ENCODE measurements at regions not wholly inside any gene's neighbourhood (a gene's known extent, or its start where the extent isn't known, plus 50 kb on each side); places are given as distances from the start of the nearest gene placed in this dataset.

DNA sequence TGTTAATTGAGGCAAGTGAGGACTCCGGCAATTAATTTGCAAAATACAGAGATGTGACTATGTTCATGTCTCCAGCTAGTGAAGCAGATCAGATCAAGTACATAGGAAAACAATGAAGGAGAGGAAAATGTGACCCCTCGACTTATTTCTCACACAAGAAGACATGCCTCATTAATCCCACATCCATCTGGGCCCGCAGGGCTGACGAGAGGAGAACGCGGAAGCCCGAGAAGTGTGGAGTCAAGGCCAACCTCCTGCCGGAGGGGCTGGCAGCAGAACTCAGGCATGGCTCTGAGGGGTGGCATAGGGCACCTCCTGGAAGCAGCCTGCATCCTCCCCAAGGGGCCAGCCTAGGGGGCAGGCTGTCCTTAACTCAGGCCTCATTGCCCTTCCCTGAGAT is 54.4 kb downstream of the ZNF503 start:
- no peak overlapping the region for H3K4me3 ChIP-seq
- no peaks in the 10 kb centered on the region for H3K36me3 ChIP-seq (replicated peaks)
- no peak for DNase-seq (ENCODE audit: low spot score in 2 of 2)
- H3K27me3 ChIP-seq (ENCODE audit: low read depth) = no peaks in the 10 kb centered on the region
- in situ Hi-C loops (cut with MboI; ENCODE audit: low sequenced_read_pairs) = no loop called here
- H3K9me3 ChIP-seq = no peaks in the 10 kb centered on the region
- H3K4me1 ChIP-seq = no peaks in the 10 kb centered on the region

DNA sequence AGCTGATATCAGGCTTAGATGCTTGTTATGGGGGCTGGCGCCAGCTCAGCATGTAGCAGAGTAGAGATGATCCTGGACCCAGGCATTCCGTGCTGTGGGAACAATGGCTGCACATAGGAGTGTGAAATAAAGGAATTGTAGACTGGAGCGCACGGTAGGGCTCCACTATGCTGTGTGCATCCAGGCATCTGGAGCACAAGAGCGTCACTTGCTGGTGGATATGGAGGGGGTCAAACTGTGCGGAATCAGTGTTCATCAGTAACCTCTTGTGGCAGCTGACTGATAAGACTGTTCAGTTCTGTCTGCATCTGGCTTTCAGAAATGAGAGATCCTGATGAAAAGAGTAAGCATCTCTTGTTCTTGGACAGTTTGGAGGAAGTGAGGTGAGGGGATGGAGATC is 55.8 kb downstream of the ZNF503 start:
- no peak for DNase-seq (ENCODE audit: low spot score in 2 of 2)
- in situ Hi-C loops (cut with MboI; ENCODE audit: low sequenced_read_pairs) = no loop called here
- Histone ChIP-seq H3K27me3 (ENCODE audit: low read depth) (no peaks in the 10 kb centered on the region; the same call in 1 of the 2 replicates), H3K4me1 (no peaks in the 10 kb centered on the region), H3K4me3 (no peak overlapping the region), H3K36me3 (replicated peaks) (no peaks in the 10 kb centered on the region), H3K9me3 (no peaks in the 10 kb centered on the region)

DNA sequence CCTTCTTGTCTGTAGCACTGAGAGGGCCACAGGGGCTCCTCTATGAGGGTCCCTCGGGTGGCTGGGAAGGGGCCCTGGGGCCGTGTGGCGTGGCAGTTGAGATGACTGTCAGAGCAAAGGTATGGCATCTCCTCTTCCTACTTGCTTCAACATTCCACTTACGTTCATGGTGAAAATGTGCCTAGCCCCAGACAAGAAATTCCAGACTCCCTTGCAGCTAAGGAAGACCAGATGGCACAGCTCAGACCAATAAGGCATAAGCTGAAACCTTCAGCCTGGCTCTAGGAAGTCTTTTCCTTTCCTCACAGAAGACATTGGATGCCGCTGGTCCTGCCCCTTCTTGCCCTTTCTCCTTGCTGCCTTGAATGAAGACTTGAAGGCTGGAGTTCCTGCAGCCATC is 57.4 kb downstream of the ZNF503 start:
- in situ Hi-C loops (cut with MboI; ENCODE audit: low sequenced_read_pairs) = no loop called here
- DNase-seq (ENCODE audit: low spot score in 2 of 2) = no peak
- Histone ChIP-seq H3K36me3 (replicated peaks) (no peaks in the 10 kb centered on the region), H3K27me3 (ENCODE audit: low read depth) (no peaks in the 10 kb centered on the region; the same call in 1 of the 2 replicates), H3K9me3 (no peaks in the 10 kb centered on the region), H3K4me3 (no peak overlapping the region), H3K4me1 (no peaks in the 10 kb centered on the region)

DNA sequence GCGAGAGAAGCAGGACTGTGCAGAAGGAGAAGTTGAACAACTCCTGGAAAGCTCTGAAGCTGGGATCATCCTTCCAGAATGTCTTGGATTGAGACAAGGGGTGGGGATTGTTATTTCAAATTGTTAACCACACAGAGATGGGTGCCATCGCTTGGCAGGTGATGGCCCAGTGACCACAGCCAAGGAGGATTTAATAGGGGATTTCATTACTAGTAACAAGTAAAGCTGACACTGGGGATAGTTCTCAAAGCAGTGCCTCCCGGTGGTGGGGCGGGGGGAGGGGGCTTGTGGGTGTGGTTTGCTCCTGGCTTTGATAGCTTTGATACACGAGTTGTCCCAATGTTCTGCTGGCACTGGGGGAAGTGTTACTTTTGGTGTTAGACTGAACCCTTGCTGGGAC is 59.2 kb downstream of the ZNF503 start:
- Histone ChIP-seq H3K4me3 (no peak overlapping the region), H3K4me1 (no peaks in the 10 kb centered on the region), H3K27me3 (ENCODE audit: low read depth) (no peaks in the 10 kb centered on the region; the same call in 1 of the 2 replicates), H3K36me3 (replicated peaks) (no peaks in the 10 kb centered on the region), H3K9me3 (no peaks in the 10 kb centered on the region)
- no peak for DNase-seq (ENCODE audit: low spot score in 2 of 2)
- in situ Hi-C loops (cut with MboI; ENCODE audit: low sequenced_read_pairs) = no loop called here

DNA sequence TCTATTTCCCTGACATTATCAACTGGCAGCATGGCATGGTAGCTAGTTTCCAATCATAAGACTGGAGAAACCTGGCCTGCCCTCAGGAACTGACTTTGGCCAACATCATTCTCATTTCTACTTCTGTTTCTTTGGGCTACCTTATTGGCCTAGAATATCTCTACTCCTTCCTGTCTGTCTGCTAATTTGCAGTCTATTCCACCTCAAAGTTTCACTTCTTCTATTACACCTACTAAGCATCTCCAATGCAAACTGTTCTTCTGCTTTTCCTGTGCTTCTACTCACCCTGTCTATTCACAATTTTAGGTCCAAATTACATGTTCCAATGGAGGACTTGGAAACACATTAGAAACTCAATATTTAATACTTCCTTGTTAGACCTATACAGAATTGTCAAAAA is 65.6 kb downstream of the ZNF503 start:
- in situ Hi-C loops (cut with MboI; ENCODE audit: low sequenced_read_pairs) = no loop called here
- no peaks in the 10 kb centered on the region for H3K4me1 ChIP-seq
- no peaks in the 10 kb centered on the region; the same call in 1 of the 2 replicates for H3K27me3 ChIP-seq (ENCODE audit: low read depth)
- H3K4me3 ChIP-seq = no peak overlapping the region
- no peaks in the 10 kb centered on the region for H3K36me3 ChIP-seq (replicated peaks)
- no peak for DNase-seq (ENCODE audit: low spot score in 2 of 2)
- H3K9me3 ChIP-seq = no peaks in the 10 kb centered on the region

DNA sequence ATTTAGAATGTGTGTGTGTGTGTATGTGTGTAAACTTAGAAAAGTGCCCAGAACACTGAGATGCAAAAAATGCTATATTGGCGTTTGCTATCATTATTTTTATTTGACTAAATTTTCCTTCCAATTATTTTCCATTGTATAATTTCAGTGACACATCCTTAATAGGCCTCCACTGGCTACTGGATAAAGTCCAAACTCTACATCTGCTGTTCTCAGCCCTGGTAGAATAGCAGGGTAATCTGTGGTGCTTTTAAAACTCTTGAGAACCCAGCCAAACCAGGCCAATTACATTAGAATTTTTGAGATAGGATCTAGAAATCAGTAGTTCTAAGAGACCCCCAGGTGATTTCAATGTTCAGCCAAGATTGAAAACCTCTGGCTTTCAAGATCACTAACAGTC is 66.4 kb downstream of the ZNF503 start:
- in situ Hi-C loops (cut with MboI; ENCODE audit: low sequenced_read_pairs) = no loop called here
- no peak for DNase-seq (ENCODE audit: low spot score in 2 of 2)
- Histone ChIP-seq H3K4me3 (no peak overlapping the region), H3K27me3 (ENCODE audit: low read depth) (0 out of 2 replicates have a peak, but pooled peaks cover 3% of the 10 kb centered on the region), H3K4me1 (no peaks in the 10 kb centered on the region), H3K36me3 (replicated peaks) (no peaks in the 10 kb centered on the region), H3K9me3 (no peaks in the 10 kb centered on the region)

DNA sequence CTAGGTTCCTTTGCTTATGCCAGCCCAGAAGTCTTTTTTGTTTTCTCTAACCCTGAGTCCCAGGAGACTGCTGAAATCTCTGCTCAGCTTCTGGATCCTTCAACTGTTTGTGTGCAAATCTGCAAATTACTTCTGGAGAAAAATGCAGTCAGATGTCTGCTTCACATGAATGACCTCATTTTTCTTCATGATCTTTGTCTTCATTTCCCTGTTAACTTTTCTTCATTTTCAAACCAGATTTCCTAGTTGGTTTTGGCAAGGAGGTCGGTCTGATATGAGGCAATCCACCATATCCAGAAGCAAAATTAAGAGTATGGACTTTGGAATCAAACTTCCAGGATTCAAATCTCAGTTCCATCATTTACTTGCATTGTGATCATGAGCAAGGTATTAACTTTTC is 66.8 kb downstream of the ZNF503 start:
- H3K9me3 ChIP-seq = no peaks in the 10 kb centered on the region
- no peaks in the 10 kb centered on the region for H3K4me1 ChIP-seq
- 0 out of 2 replicates have a peak, but pooled peaks cover 3% of the 10 kb centered on the region for H3K27me3 ChIP-seq (ENCODE audit: low read depth)
- in situ Hi-C loops (cut with MboI; ENCODE audit: low sequenced_read_pairs) = no loop called here
- no peak for DNase-seq (ENCODE audit: low spot score in 2 of 2)
- no peaks in the 10 kb centered on the region for H3K36me3 ChIP-seq (replicated peaks)
- H3K4me3 ChIP-seq = no peak overlapping the region

DNA sequence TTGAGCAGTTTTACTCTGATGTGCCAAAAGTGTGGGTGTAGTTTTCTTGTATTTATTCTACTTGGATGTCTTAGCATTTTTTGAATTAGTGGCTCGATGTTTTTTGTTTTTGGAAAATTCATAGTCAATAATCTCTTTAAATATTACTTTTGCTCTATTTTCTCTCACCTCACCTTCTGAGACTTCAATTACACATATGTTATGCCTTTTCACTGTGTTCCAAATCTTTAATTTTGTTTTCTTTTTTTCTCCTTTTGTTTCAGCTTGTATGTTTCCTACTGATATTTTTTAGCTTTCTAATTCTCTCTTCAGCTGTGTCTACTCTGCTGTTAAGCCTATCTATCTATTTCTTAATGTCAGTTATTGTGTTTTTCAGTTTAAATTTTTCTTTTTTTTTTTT is 69.5 kb downstream of the ZNF503 start:
- Histone ChIP-seq H3K4me3 (no peak overlapping the region), H3K9me3 (no peaks in the 10 kb centered on the region), H3K36me3 (replicated peaks) (no peaks in the 10 kb centered on the region), H3K27me3 (ENCODE audit: low read depth) (peaks cover 8% of the 10 kb centered on the region; the same call in 1 of the 2 replicates), H3K4me1 (no peaks in the 10 kb centered on the region)
- in situ Hi-C loops (cut with MboI; ENCODE audit: low sequenced_read_pairs) = no loop called here
- DNase-seq (ENCODE audit: low spot score in 2 of 2) = no peak

DNA sequence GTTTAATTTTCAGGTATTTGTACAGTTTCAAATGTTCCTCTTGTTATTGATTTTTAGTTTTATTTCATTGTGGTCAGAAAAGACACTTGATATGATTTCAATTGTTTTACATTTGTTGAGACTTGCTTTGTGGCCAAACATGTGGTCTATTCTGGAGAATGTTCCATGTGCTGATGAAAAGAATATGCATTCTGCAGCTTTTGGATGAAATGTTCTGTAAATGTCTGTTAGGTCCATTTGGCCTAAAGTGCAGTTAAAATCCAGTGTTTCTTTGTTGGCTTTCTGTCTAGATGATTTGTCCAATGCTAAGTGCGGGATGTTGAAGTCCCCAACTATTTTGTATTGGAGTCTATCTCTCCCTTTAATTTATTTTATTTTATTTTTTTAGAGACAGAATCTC is 70.5 kb downstream of the ZNF503 start:
- Histone ChIP-seq H3K36me3 (replicated peaks) (no peaks in the 10 kb centered on the region), H3K27me3 (ENCODE audit: low read depth) (peaks cover 8% of the 10 kb centered on the region; the same call in 1 of the 2 replicates), H3K4me3 (no peak overlapping the region), H3K4me1 (no peaks in the 10 kb centered on the region), H3K9me3 (no peaks in the 10 kb centered on the region)
- DNase-seq (ENCODE audit: low spot score in 2 of 2) = no peak
- in situ Hi-C loops (cut with MboI; ENCODE audit: low sequenced_read_pairs) = no loop called here

DNA sequence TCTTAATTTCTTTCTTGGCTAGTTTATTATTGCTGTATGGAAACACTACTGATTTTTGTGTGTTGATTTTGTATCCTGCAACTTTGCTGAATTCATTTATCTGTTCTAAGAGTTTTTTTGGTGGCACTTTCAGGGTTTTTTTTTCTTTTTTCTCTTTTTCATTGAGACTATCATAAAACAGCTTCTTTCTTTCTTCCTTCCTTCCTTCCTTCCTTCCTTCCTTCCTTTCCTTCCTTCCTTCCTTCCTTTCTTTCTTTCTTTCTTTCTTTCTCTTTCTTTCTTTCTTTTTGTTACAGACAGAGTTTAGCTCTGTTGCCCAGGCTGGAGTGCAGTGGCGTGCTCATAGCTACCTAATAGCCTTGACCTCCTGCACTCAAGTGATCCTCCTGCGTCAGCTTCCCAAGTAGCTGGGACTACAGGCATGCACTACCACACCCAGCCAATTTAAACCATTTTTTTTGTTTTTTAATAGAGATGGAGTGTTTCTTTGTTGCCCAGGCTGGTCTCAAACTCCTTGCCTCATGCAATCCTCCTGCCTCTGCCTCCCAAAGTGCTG is 72.3 kb downstream of the ZNF503 start:
- Histone ChIP-seq H3K4me1 (no peaks in the 10 kb centered on the region), H3K36me3 (replicated peaks) (no peaks in the 10 kb centered on the region), H3K4me3 (no peak overlapping the region), H3K9me3 (no peaks in the 10 kb centered on the region), H3K27me3 (ENCODE audit: low read depth) (peaks cover 8% of the 10 kb centered on the region; the same call in 1 of the 2 replicates)
- DNase-seq (ENCODE audit: low spot score in 2 of 2) = no peak
- in situ Hi-C loops (cut with MboI; ENCODE audit: low sequenced_read_pairs) = no loop called here

DNA sequence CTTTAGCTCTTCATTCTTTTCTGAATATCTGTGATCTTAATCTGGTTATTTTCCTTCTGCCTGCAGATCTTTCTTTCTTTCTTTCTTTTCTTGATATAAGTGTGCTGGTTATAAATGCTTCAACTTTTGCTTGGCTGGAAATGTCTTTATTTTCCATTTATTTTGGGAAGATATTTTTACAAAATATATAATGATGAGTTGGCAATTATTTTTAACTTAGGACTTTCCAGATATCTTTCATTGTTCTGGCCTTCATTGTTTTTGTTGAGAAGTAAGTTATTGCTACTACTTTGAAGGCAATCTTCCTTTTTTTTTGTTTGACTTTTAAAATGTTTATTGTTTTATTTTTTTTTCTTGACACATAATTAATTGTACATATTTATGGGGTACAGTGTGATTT is 75.3 kb downstream of the ZNF503 start:
- in situ Hi-C loops (cut with MboI; ENCODE audit: low sequenced_read_pairs) = no loop called here
- DNase-seq (ENCODE audit: low spot score in 2 of 2) = no peak
- no peaks in the 10 kb centered on the region for H3K36me3 ChIP-seq (replicated peaks)
- no peak overlapping the region for H3K4me3 ChIP-seq
- no peaks in the 10 kb centered on the region for H3K9me3 ChIP-seq
- peaks cover 8% of the 10 kb centered on the region; the same call in 1 of the 2 replicates for H3K27me3 ChIP-seq (ENCODE audit: low read depth)
- no peaks in the 10 kb centered on the region for H3K4me1 ChIP-seq

DNA sequence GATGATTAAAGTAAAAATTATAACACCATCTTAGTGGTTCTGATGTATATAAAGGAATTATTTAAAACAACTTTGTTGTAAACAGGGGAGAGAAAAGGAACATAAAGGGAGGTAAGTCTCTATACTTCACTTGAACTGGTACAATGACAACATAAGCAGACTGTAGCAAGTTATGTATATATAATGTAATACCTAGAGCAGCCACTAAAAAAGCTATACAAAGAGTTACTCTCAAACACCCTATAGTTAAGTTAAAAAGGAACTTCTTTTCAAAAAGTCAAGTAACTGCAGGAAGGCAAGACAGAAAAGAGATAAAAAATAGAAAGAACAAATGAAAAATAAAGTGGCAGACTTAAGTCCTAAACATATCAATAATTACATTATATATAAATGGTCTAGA is 82.3 kb downstream of the ZNF503 start:
- no peak overlapping the region for H3K4me3 ChIP-seq
- no peaks in the 10 kb centered on the region for H3K27me3 ChIP-seq (ENCODE audit: low read depth)
- H3K9me3 ChIP-seq = no peaks in the 10 kb centered on the region
- in situ Hi-C loops (cut with MboI; ENCODE audit: low sequenced_read_pairs) = no loop called here
- no peaks in the 10 kb centered on the region for H3K4me1 ChIP-seq
- no peak for DNase-seq (ENCODE audit: low spot score in 2 of 2)
- H3K36me3 ChIP-seq (replicated peaks) = no peaks in the 10 kb centered on the region

DNA sequence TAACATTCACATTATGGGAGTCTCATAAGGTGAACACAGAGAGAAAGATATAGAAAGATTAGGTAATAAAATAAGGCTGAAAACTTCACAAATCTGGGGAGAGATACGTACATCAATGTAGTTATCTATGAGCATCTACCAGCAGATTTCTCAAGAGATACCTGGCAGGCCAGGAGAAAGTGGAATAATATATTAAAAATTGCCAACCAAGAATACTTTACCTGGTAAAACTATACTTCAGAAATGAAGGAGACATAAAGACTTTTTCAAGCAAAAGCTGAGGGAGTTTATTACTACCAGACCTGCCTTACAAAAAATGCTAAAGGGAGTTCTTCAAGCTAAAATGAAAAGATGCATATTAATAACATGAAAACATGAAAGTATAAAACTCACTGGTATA is 78.8 kb upstream of the COMTD1 start:
- Histone ChIP-seq H3K4me3 (no peak overlapping the region), H3K36me3 (replicated peaks) (no peaks in the 10 kb centered on the region), H3K9me3 (no peaks in the 10 kb centered on the region), H3K27me3 (ENCODE audit: low read depth) (no peaks in the 10 kb centered on the region), H3K4me1 (no peaks in the 10 kb centered on the region)
- DNase-seq (ENCODE audit: low spot score in 2 of 2) = no peak
- in situ Hi-C loops (cut with MboI; ENCODE audit: low sequenced_read_pairs) = no loop called here

DNA sequence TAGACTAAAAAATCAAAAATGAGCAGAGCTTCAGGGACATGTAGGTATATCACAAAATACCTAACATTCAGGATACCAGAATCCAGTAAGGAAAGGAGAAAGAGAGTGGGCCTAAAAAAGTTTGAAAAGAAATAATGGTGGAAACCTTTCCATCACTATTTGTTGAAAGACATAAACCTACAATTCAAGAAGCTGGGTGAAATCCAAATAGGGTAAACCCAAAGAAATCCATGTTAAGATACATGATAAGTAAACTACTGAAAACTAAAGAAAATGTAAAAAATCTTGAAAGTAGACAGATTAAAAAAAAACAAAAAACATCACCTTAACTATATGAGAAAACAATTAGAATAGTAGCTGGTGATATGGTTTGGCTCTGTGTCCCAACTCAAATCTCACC is 76.7 kb upstream of the COMTD1 start:
- no peak overlapping the region for H3K4me3 ChIP-seq
- DNase-seq (ENCODE audit: low spot score in 2 of 2) = no peak
- in situ Hi-C loops (cut with MboI; ENCODE audit: low sequenced_read_pairs) = no loop called here
- H3K36me3 ChIP-seq (replicated peaks) = no peaks in the 10 kb centered on the region
- no peaks in the 10 kb centered on the region for H3K27me3 ChIP-seq (ENCODE audit: low read depth)
- H3K9me3 ChIP-seq = no peaks in the 10 kb centered on the region
- no peaks in the 10 kb centered on the region for H3K4me1 ChIP-seq

DNA sequence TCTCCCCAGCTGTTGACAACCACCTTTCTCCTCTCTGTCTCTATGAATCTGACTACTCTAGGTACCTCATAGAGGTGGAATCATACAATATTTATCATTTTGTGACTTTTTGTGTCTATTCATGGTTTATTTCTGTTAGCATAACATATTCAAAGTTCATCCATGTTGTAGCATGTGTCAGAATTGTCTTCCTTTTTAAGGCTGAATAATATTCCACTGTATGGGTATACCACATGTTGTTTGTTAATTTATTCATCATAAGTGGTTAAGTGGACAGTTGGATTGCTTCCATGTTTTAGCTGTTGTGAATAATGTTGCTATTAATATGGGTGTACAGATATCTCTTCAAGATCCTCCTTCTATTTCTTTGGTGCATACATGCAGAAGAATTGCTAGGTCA is 69.9 kb upstream of the COMTD1 start:
- no peak for DNase-seq (ENCODE audit: low spot score in 2 of 2)
- no peaks in the 10 kb centered on the region for H3K27me3 ChIP-seq (ENCODE audit: low read depth)
- H3K9me3 ChIP-seq = no peaks in the 10 kb centered on the region
- no peak overlapping the region for H3K4me3 ChIP-seq
- no peaks in the 10 kb centered on the region for H3K4me1 ChIP-seq
- in situ Hi-C loops (cut with MboI; ENCODE audit: low sequenced_read_pairs) = no loop called here
- no peaks in the 10 kb centered on the region; the same call in 1 of the 2 replicates for H3K36me3 ChIP-seq (replicated peaks)
